ENCODE measurements at regions not wholly inside any gene's neighbourhood (a gene's known extent, or its start where the extent isn't known, plus 50 kb on each side); places are given as distances from the start of the nearest gene placed in this dataset.

- DNase-seq, result no peak
These were observed 167.7 kb upstream of the SLC14A2 start for GRCh38 chr18:45447355-45448265.

DNA sequence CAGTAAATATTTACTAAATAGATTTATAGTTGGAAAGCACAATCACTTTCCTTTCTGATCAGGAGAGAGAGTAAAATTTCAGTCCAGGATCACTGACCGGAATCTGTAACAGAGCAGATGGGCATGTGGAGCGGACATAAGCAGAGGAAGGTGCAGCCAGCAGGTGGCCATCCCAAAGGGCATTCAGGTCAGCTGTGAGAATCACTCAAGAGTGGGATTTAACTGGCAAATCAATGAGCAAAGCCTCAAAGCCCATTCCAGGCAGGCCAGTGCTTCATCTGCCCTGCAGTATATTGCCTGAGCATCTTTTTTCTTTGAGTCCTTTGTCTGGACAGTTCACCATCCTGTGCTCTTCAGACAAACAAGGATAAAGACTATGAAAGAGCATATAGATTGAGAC lies 166.4 kb upstream of the SLC14A2 start:
- DNase-seq, result no peak

- no peak for DNase-seq
These were observed 165.7 kb upstream of the SLC14A2 start for GRCh38 chr18:45449418-45450227.

DNA sequence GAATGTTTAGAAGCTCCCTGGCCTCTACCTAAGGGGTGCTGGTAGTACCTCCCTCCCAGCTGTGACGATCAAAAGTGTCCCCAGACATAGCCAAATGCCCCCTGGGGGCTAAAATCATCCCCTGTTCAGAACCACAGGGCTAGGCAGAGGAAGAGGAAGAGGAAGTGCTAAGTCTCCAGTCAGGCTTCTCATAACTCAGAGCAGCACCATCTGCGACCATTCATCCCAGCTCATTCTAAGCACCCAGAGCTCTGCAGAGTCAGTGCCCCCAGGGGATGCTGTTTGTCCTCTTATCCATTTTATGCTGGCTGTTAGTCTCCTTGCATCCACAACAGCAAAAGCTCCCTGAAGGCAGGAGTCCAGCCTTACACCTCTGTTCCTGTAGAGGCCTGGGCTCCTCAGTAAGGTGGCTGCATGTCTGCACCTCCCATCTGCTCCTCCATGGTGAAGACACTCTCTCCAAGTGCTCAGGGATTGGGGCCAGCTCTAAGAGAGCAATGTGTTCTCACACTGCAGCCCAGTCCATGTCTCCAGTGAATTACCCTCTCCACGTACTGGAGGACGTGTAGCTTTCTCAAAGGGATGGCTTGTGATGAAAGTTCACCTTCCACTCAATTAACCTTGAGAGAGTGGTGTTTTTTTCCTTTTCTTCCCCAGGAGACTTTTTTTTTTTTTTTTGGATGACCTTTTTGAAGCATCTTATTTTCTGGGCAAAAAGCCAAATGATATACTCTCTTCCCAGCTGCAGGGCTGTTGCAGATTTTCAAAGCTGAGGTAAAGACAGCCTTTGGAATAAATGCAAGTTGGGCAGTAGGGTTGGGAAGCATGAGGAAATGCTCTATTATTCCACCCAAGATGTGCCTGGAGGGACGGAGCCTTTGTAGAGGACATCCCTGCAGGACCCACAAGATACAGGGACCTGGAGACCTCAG lies 158.9 kb upstream of the SLC14A2 start:
- no peak for DNase-seq

DNA sequence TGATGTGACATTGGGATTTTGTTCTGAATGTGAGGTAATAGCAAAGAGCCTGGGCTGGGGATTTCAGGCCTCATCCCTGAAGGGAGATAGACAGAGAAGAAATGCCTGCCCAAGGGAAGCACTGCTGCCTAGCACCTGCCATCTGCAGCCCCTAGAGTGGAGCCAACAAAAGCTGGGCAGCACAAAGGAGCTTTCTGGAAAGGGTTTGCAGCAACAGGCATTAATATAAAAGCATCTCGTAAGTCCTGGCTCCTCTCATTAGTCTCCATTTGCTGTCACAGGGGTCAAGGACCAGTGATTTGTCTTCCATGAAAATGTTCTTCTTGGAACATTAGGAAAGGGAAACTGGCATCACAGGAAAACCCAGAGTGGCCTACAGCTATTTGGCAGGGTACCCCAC lies 157.2 kb upstream of the SLC14A2 start:
- DNase-seq, result no peak

- DNase-seq, result no peak
These were observed 153.1 kb upstream of the SLC14A2 start for GRCh38 chr18:45462179-45462578.

DNA sequence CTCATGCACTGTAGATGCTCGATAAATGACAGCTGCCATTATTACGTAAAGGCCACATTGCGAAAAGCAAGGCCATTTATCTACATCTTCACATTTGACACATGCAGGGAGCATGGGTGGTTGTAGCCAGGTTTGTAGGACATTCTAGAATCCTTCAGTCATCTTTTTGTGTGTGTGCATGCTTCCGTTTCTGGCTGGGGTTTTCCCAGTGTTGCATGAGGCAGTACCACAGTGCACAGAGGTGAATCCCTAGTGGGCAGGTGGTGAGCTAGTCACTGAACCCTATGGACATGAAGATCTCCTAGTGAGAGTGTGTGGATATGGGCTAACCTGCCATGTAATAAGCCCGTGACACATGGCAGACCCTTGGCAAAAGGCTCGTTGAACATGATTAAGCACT lies 151.8 kb upstream of the SLC14A2 start:
- DNase-seq, result no peak

- DNase-seq, result no peak
These were observed 150.7 kb upstream of the SLC14A2 start for GRCh38 chr18:45464619-45465018.

- DNase-seq, result no peak
These were observed 148.0 kb upstream of the SLC14A2 start for GRCh38 chr18:45467293-45467692.

DNA sequence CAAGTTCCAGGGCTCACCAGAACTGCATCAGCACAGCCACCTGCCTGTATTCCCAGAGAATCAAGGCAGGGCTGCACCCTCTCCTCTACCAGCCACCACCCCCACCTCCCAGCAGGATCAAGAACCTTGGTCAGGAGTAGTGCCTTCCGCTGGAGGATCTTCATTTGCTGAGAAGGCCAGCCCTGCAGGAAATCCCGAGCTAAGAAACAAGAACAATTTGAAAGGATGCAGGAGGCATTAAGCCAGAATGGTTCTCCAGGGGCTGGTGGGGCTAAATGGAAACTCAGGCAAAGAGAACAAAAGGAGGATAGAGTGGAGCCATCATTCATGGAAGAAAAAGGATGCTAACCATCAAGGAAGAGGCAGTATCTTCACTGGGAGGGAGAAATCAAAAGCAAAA lies 147.3 kb upstream of the SLC14A2 start:
- DNase-seq, result no peak

GRCh38 chr18:45478889-45479288 lies 136.4 kb upstream of the SLC14A2 start:
- no peak for DNase-seq

- no peak for DNase-seq
These were observed 134.9 kb upstream of the SLC14A2 start for GRCh38 chr18:45480219-45481015.

- no peak for DNase-seq
These were observed 133.5 kb upstream of the SLC14A2 start for GRCh38 chr18:45481821-45482220.

- no peak for DNase-seq
These were observed 133.0 kb upstream of the SLC14A2 start for GRCh38 chr18:45482286-45482685.

DNA sequence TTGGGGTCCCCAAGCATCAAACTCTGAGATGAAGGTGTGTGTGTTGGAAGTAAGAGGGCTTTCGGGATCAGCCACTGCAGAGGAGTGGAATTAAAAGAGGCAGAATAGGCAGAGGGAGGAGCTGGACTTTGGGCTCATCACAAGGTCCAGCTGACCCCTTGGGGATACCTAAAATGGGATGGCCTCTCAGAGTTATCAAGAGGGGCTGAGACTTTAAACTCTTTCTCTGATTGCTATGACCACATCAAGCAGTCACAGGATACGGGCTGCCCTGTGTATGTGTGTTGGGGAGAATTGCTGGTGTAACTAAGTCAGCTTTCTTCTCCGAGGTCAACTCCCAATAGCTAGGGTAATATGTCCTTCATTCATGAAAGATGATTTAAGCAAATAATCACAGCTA lies 127.7 kb upstream of the SLC14A2 start:
- DNase-seq, result no peak

- no peak for DNase-seq
These were observed 126.6 kb upstream of the SLC14A2 start for GRCh38 chr18:45488645-45489044.

GRCh38 chr18:45493830-45494229 lies 121.4 kb upstream of the SLC14A2 start:
- no peak for DNase-seq

- no peak for DNase-seq
These were observed 120.5 kb upstream of the SLC14A2 start for GRCh38 chr18:45494811-45495210.

GRCh38 chr18:45496741-45497140 lies 118.5 kb upstream of the SLC14A2 start:
- no peak for DNase-seq

GRCh38 chr18:45497595-45498286 lies 117.5 kb upstream of the SLC14A2 start:
- DNase-seq, result no peak

GRCh38 chr18:45498287-45498658 lies 117.0 kb upstream of the SLC14A2 start:
- DNase-seq, result no peak

- no peak for DNase-seq
These were observed 111.3 kb upstream of the SLC14A2 start for GRCh38 chr18:45503990-45504389.
